C4-2B (cell line): ENCODE measurements at regions not wholly inside any gene's neighbourhood (a gene's known extent, or its start where the extent isn't known, plus 50 kb on each side); places are given as distances from the start of the nearest gene placed in this dataset.

Source experiments
- H3K27ac ChIP-seq: fragments of 450-650 bp; 2 replicates; pipeline ENCODE4 v1.5.1; 2017
- ZFX ChIP-seq: fragments of 450-650 bp; IDR thresholded peaks from 2 replicates; pipeline ENCODE4 v1.6.1; 2017
- TF ChIP-seq, protein P1 (sequence below): fragments of 450-650 bp; conservative IDR thresholded peaks from 2 replicates; pipeline ENCODE4 v1.5.1; 2017; ENCODE audit warnings: mild to moderate bottlenecking

DNA sequence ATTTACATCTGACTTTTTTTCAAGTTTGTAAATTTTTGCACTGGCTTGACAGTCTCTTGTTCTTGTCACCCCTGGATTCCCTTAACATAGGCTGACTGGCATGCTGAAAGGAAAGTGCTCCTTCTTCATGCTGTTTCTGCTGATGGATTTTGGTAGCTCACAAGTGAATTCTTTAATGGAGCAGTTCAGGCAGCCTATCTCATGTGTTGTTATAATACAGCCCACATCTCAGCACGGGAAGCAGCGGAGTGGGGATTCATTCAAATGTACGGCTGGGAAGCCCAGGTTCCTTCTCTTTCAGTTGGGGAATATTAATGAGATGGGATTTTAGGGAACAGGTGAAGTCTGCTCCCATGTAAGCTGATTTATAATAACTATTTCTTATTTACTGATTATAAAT lies 142.8 kb downstream of the CD8B2 start:
- TF ChIP-seq ZFX, result no peak
- TF ChIP-seq, protein P1, sequence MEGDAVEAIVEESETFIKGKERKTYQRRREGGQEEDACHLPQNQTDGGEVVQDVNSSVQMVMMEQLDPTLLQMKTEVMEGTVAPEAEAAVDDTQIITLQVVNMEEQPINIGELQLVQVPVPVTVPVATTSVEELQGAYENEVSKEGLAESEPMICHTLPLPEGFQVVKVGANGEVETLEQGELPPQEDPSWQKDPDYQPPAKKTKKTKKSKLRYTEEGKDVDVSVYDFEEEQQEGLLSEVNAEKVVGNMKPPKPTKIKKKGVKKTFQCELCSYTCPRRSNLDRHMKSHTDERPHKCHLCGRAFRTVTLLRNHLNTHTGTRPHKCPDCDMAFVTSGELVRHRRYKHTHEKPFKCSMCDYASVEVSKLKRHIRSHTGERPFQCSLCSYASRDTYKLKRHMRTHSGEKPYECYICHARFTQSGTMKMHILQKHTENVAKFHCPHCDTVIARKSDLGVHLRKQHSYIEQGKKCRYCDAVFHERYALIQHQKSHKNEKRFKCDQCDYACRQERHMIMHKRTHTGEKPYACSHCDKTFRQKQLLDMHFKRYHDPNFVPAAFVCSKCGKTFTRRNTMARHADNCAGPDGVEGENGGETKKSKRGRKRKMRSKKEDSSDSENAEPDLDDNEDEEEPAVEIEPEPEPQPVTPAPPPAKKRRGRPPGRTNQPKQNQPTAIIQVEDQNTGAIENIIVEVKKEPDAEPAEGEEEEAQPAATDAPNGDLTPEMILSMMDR, result no peak
- no peak overlapping the region for H3K27ac ChIP-seq

DNA sequence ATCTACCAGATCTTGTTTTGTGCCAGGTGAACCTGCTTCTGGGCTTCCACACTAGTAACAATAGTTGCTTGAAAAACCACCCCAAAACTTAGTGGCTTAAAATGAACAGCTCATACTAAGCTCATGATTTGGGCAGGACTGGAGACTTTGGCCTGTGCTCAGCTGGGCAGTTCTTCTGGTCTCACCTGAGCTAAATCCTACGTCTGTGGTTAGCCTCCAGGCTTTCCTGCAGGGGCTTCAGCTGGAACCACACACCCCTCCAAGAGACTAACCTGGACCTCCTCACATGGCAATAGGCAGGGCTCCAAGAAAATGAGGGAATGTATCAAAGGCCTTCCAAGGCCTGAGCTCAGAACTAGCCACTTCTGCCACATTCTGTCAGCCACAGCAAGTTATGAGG lies 144.1 kb downstream of the CD8B2 start:
- H3K27ac ChIP-seq, result no peak overlapping the region
- TF ChIP-seq ZFX, result no peak
- TF ChIP-seq, protein P1, result no peak

DNA sequence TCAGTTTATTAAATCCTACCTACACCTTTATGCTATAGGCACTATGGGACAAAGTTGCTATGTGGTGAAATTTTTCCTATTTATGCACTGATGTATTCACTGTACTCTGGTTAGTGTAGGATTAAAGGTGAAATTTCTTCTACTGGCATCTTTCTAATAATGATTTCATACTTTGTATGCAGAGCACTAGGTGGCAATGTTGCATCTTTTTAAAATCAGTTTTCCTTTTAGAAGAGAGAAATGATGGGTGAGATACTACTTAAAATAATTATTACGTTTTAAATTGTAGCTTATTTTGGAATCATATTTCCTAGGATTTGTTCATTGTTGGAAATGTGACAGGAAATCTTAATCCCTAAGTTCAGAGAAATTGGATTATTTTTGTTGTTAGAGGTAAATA lies 150.9 kb downstream of the CD8B2 start:
- no peak overlapping the region for H3K27ac ChIP-seq
- no peak for TF ChIP-seq ZFX
- TF ChIP-seq, protein P1, result peak; percentile 59

DNA sequence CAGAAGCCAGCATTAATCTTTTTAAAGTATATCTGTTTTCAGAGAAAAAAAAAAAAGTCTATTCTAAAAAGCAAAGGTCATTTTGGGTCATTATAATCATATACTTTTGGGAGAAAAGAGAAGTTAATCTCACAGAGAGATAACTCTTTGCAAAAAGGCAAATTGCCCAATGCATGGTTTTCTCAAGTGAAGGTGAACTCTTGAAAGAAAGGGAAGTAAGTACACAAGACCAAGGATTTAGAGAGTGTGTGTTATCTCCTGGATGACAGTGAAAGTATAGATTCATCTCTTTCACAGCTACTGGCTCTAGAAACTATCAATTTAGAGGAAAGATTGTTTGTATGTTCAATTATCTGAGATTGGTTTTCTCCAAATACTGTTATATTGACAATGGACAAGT lies 151.4 kb downstream of the CD8B2 start:
- TF ChIP-seq, protein P1, result no peak
- TF ChIP-seq ZFX, result no peak
- no peak overlapping the region for H3K27ac ChIP-seq

DNA sequence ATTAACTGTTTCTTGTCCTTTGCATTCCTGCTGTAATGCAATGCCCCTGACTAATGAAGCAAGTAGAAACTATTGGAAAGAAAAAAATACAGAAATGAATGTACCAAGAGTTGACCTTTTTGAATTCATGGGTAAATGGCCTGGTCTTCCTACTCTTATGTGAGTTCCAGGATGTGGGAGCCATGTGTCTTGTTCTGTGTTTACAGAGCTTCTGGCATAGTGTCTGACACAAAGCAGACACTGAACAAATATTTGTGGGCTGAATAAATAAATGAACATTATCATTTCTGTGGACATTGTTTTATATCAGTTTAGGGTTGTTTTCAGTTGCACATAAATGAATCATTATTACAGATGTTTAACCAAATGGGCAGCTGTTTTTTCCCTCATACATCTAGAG lies 155.5 kb downstream of the CD8B2 start:
- TF ChIP-seq, protein P1, result no peak
- TF ChIP-seq ZFX, result no peak
- no peak overlapping the region for H3K27ac ChIP-seq

DNA sequence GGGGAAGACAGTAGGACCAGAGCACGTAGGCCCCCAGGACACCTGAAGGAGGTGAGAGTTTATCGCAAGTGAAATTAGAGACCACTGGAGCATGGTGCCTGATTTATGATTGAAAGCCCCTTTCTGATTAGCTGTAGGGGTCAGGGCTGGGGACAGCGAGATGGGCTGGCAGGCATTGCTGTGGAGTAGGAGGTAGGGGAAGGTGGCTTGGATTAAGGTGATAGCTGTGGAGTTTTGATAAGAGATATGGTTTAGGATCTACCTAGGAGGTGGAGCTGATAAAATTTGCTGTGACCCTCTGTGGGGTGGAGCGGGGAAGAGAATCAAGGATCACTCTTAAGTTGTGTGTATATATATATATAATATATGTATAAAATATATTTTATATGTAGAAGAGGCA lies 157.5 kb downstream of the CD8B2 start:
- TF ChIP-seq, protein P1, result no peak
- TF ChIP-seq ZFX, result no peak
- no peak overlapping the region for H3K27ac ChIP-seq

DNA sequence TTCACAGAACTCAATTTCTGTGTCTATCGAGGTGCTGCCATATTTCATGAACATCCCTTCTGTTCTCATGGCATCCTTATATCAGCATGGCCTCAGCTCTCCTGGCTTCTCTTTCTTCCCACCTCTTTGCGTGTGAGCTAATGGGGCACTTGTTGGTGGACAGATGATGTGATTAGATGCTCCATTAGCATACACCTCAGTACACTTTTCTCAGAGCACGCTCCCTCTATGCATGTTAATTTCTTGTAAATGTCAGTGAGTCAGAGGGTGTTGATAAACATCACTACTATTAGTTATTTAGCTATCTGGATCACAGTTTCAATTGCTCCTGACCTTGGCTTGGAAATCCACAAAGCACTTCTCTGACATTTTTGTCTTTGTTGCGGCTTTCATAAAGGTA lies 159.4 kb downstream of the CD8B2 start:
- no peak overlapping the region for H3K27ac ChIP-seq
- no peak for TF ChIP-seq ZFX
- TF ChIP-seq, protein P1, result no peak
